ENCODE measurements at regions not wholly inside any gene's neighbourhood (a gene's known extent, or its start where the extent isn't known, plus 50 kb on each side); places are given as distances from the start of the nearest gene placed in this dataset.

- Histone ChIP-seq H3K27ac (ENCODE audit: low read depth, low read length) (no peak overlapping the region), H3K9ac (ENCODE audit: low read length) (no peak overlapping the region), H2BK5ac (ENCODE audit: low read length) (no peak overlapping the region), H2AK5ac (ENCODE audit: low read length) (no peak overlapping the region), H3K4me2 (ENCODE audit: low read length) (no peak overlapping the region), H3K23ac (ENCODE audit: low read length) (no peak overlapping the region), H2BK120ac (ENCODE audit: low read depth, low read length) (no peak overlapping the region), H3K36me3 (ENCODE audit: control insufficient read depth, insufficient read depth, low read length) (no peaks in the 10 kb centered on the region), H3K56ac (ENCODE audit: low read length) (no peak overlapping the region), H3K4me3 (ENCODE audit: low read length) (no peak overlapping the region), H3K79me2 (ENCODE audit: control insufficient read depth, insufficient read depth, low read length) (no peaks in the 10 kb centered on the region), H4K8ac (ENCODE audit: low read depth, low read length) (no peak overlapping the region), H3K27me3 (ENCODE audit: insufficient read depth, low read length, poor library complexity) (no peaks in the 10 kb centered on the region), H3K79me1 (ENCODE audit: low read length) (no peaks in the 10 kb centered on the region), H4K5ac (ENCODE audit: low read length) (no peak overlapping the region), H3K4ac (ENCODE audit: low read depth, low read length) (no peak overlapping the region), H3K4me1 (ENCODE audit: control insufficient read depth, low read depth, low read length) (peaks cover 6% of the 10 kb centered on the region), H2BK15ac (replicated peaks; ENCODE audit: low read depth) (no peak overlapping the region), H3K18ac (ENCODE audit: low read length) (no peak overlapping the region)
- WGBS (ENCODE audit: extremely low coverage, insufficient coverage, low lambda C conversion rate): no CpG with 5 or more reads among the region's 18 CpGs
- DNase-seq: no peak
Measured at GRCh38 chr21:38985568-38986378, 180.0 kb downstream of the ETS2 start.

GRCh38 chr21:38984982-38985567, 179.3 kb downstream of the ETS2 start:
- Histone ChIP-seq H4K5ac (ENCODE audit: low read length) (no peak overlapping the region), H3K56ac (ENCODE audit: low read length) (no peak overlapping the region), H2BK5ac (ENCODE audit: low read length) (no peak overlapping the region), H3K4me1 (ENCODE audit: control insufficient read depth, low read depth, low read length) (peaks cover 4% of the 10 kb centered on the region), H3K18ac (ENCODE audit: low read length) (peak overlapping the region; percentile 31), H3K4me2 (ENCODE audit: low read length) (no peak overlapping the region), H3K23ac (ENCODE audit: low read length) (no peak overlapping the region), H4K8ac (ENCODE audit: low read depth, low read length) (no peak overlapping the region), H3K79me2 (ENCODE audit: control insufficient read depth, insufficient read depth, low read length) (no peaks in the 10 kb centered on the region), H3K4me3 (ENCODE audit: low read length) (no peak overlapping the region), H3K4ac (ENCODE audit: low read depth, low read length) (peak overlapping the region; percentile 19), H3K27ac (ENCODE audit: low read depth, low read length) (no peak overlapping the region), H3K79me1 (ENCODE audit: low read length) (no peaks in the 10 kb centered on the region), H3K27me3 (ENCODE audit: insufficient read depth, low read length, poor library complexity) (no peaks in the 10 kb centered on the region), H2AK5ac (ENCODE audit: low read length) (no peak overlapping the region), H2BK120ac (ENCODE audit: low read depth, low read length) (no peak overlapping the region), H2BK15ac (replicated peaks; ENCODE audit: low read depth) (no peak overlapping the region), H3K9ac (ENCODE audit: low read length) (no peak overlapping the region), H3K36me3 (ENCODE audit: control insufficient read depth, insufficient read depth, low read length) (no peaks in the 10 kb centered on the region)
- WGBS (ENCODE audit: extremely low coverage, insufficient coverage, low lambda C conversion rate): no CpG with 5 or more reads among the region's 11 CpGs
- DNase-seq: no peak

- Histone ChIP-seq H3K4me2 (ENCODE audit: low read length) (no peak overlapping the region), H3K23ac (ENCODE audit: low read length) (no peak overlapping the region), H3K79me1 (ENCODE audit: low read length) (no peaks in the 10 kb centered on the region), H3K4me3 (ENCODE audit: low read length) (no peak overlapping the region), H2BK15ac (replicated peaks; ENCODE audit: low read depth) (no peak overlapping the region), H4K5ac (ENCODE audit: low read length) (no peak overlapping the region), H2BK5ac (ENCODE audit: low read length) (no peak overlapping the region), H3K27ac (ENCODE audit: low read depth, low read length) (no peak overlapping the region), H3K27me3 (ENCODE audit: insufficient read depth, low read length, poor library complexity) (no peaks in the 10 kb centered on the region), H2BK120ac (ENCODE audit: low read depth, low read length) (no peak overlapping the region), H3K79me2 (ENCODE audit: control insufficient read depth, insufficient read depth, low read length) (no peaks in the 10 kb centered on the region), H3K4ac (ENCODE audit: low read depth, low read length) (no peak overlapping the region), H3K36me3 (ENCODE audit: control insufficient read depth, insufficient read depth, low read length) (no peaks in the 10 kb centered on the region), H3K56ac (ENCODE audit: low read length) (no peak overlapping the region), H3K4me1 (ENCODE audit: control insufficient read depth, low read depth, low read length) (peaks cover 7% of the 10 kb centered on the region), H3K18ac (ENCODE audit: low read length) (no peak overlapping the region), H4K8ac (ENCODE audit: low read depth, low read length) (no peak overlapping the region), H2AK5ac (ENCODE audit: low read length) (no peak overlapping the region), H3K9ac (ENCODE audit: low read length) (no peak overlapping the region)
- DNase-seq: no peak
- no CpG with 5 or more reads among the region's 4 CpGs for WGBS (ENCODE audit: extremely low coverage, insufficient coverage, low lambda C conversion rate)
Measured at GRCh38 chr21:38984568-38984967, 178.8 kb downstream of the ETS2 start.

- Histone ChIP-seq H2BK120ac (ENCODE audit: low read depth, low read length) (no peak overlapping the region), H3K36me3 (ENCODE audit: control insufficient read depth, insufficient read depth, low read length) (no peaks in the 10 kb centered on the region), H3K23ac (ENCODE audit: low read length) (no peak overlapping the region), H3K4ac (ENCODE audit: low read depth, low read length) (no peak overlapping the region), H3K4me3 (ENCODE audit: low read length) (no peak overlapping the region), H3K4me1 (ENCODE audit: control insufficient read depth, low read depth, low read length) (peaks cover 11% of the 10 kb centered on the region), H2BK15ac (replicated peaks; ENCODE audit: low read depth) (no peak overlapping the region), H3K27ac (ENCODE audit: low read depth, low read length) (no peak overlapping the region), H2BK5ac (ENCODE audit: low read length) (no peak overlapping the region), H3K4me2 (ENCODE audit: low read length) (no peak overlapping the region), H3K18ac (ENCODE audit: low read length) (no peak overlapping the region), H4K8ac (ENCODE audit: low read depth, low read length) (no peak overlapping the region), H2AK5ac (ENCODE audit: low read length) (no peak overlapping the region), H4K5ac (ENCODE audit: low read length) (no peak overlapping the region), H3K79me2 (ENCODE audit: control insufficient read depth, insufficient read depth, low read length) (no peaks in the 10 kb centered on the region), H3K79me1 (ENCODE audit: low read length) (no peaks in the 10 kb centered on the region), H3K27me3 (ENCODE audit: insufficient read depth, low read length, poor library complexity) (no peaks in the 10 kb centered on the region), H3K56ac (ENCODE audit: low read length) (no peak overlapping the region), H3K9ac (ENCODE audit: low read length) (no peak overlapping the region)
- WGBS (ENCODE audit: extremely low coverage, insufficient coverage, low lambda C conversion rate): no CpG with 5 or more reads among the region's 10 CpGs
- DNase-seq: no peak
Measured at GRCh38 chr21:38983560-38983959, 177.8 kb downstream of the ETS2 start.

- Histone ChIP-seq H3K18ac (ENCODE audit: low read length) (no peak overlapping the region), H2BK15ac (replicated peaks; ENCODE audit: low read depth) (no peak overlapping the region), H2BK5ac (ENCODE audit: low read length) (no peak overlapping the region), H3K4ac (ENCODE audit: low read depth, low read length) (no peak overlapping the region), H3K4me2 (ENCODE audit: low read length) (no peak overlapping the region), H3K27me3 (ENCODE audit: insufficient read depth, low read length, poor library complexity) (no peaks in the 10 kb centered on the region), H3K56ac (ENCODE audit: low read length) (peak overlapping the region; percentile 5), H3K9ac (ENCODE audit: low read length) (no peak overlapping the region), H3K36me3 (ENCODE audit: control insufficient read depth, insufficient read depth, low read length) (no peaks in the 10 kb centered on the region), H3K23ac (ENCODE audit: low read length) (no peak overlapping the region), H4K8ac (ENCODE audit: low read depth, low read length) (no peak overlapping the region), H3K79me2 (ENCODE audit: control insufficient read depth, insufficient read depth, low read length) (no peaks in the 10 kb centered on the region), H3K27ac (ENCODE audit: low read depth, low read length) (no peak overlapping the region), H2AK5ac (ENCODE audit: low read length) (no peak overlapping the region), H3K4me1 (ENCODE audit: control insufficient read depth, low read depth, low read length) (peaks cover 11% of the 10 kb centered on the region), H4K5ac (ENCODE audit: low read length) (no peak overlapping the region), H3K4me3 (ENCODE audit: low read length) (no peak overlapping the region), H3K79me1 (ENCODE audit: low read length) (no peaks in the 10 kb centered on the region), H2BK120ac (ENCODE audit: low read depth, low read length) (no peak overlapping the region)
- no peak for DNase-seq
- WGBS (ENCODE audit: extremely low coverage, insufficient coverage, low lambda C conversion rate): no CpG with 5 or more reads among the region's 11 CpGs
Measured at GRCh38 chr21:38982804-38983203, 177.1 kb downstream of the ETS2 start.
